ENCODE measurements at regions not wholly inside any gene's neighbourhood (a gene's known extent, or its start where the extent isn't known, plus 50 kb on each side); places are given as distances from the start of the nearest gene placed in this dataset.

- H3K27ac Mint-ChIP-seq: no peak overlapping the region
- H3K4me1 Mint-ChIP-seq: no peaks in the 10 kb centered on the region
- H3K4me3 Mint-ChIP-seq: no peak overlapping the region
- CTCF ChIA-PET: no interaction called here
- H3K36me3 Mint-ChIP-seq: no peaks in the 10 kb centered on the region
- ATAC-seq: no peak
- TF ChIP-seq PREB (CRISPR knock-in tag; IDR thresholded peaks at IDR 0.05; ENCODE audit: borderline replicate concordance) (no peak), ZNF416 (CRISPR knock-in tag; IDR thresholded peaks at IDR 0.05) (no peak), IRF2 (CRISPR knock-in tag; IDR thresholded peaks at IDR 0.05; ENCODE audit: borderline replicate concordance, low read depth) (no peak)
- H3K9me3 Mint-ChIP-seq: no peaks in the 10 kb centered on the region
- no peaks in the 10 kb centered on the region for H3K27me3 Mint-ChIP-seq (ENCODE audit: low read depth)
- no peak for DNase-seq (ENCODE audit: low spot score)
- POLR2A ChIA-PET: no interaction called here
Measured at GRCh38 chr13:60924856-60925255, 490.8 kb downstream of the PCDH20 start.

GRCh38 chr13:60922576-60923231 is 492.9 kb downstream of the PCDH20 start:
- H3K27ac Mint-ChIP-seq: no peak overlapping the region
- no peak for ATAC-seq
- H3K4me1 Mint-ChIP-seq: no peaks in the 10 kb centered on the region
- H3K9me3 Mint-ChIP-seq: no peaks in the 10 kb centered on the region
- TF ChIP-seq ATF1 (CRISPR knock-in tag; IDR thresholded peaks at IDR 0.05) (no peak), RORB (CRISPR knock-in tag; IDR thresholded peaks at IDR 0.05) (no peak), ZNF416 (CRISPR knock-in tag; IDR thresholded peaks at IDR 0.05) (no peak), RELA (CRISPR knock-in tag; IDR thresholded peaks at IDR 0.05; ENCODE audit: borderline replicate concordance) (no peak), ZMAT4 (CRISPR knock-in tag; IDR thresholded peaks at IDR 0.05) (no peak), FOXJ3 (CRISPR knock-in tag; IDR thresholded peaks at IDR 0.05; ENCODE audit: borderline replicate concordance) (no peak), ESRRA (CRISPR knock-in tag; IDR thresholded peaks at IDR 0.05; ENCODE audit: borderline replicate concordance) (no peak), PRRX2 (CRISPR knock-in tag; IDR thresholded peaks at IDR 0.05) (no peak)
- no peak overlapping the region for H3K4me3 Mint-ChIP-seq
- no peaks in the 10 kb centered on the region for H3K36me3 Mint-ChIP-seq
- POLR2A ChIA-PET: no interaction called here
- no peak for DNase-seq (ENCODE audit: low spot score)
- CTCF ChIA-PET: no interaction called here
- H3K27me3 Mint-ChIP-seq (ENCODE audit: low read depth): no peaks in the 10 kb centered on the region

GRCh38 chr13:60893801-60894200 is 496.8 kb downstream of the TDRD3 start:
- ATAC-seq: no peak
- peaks cover 9% of the 10 kb centered on the region for H3K9me3 Mint-ChIP-seq
- POLR2A ChIA-PET: no interaction called here
- no peaks in the 10 kb centered on the region for H3K27me3 Mint-ChIP-seq (ENCODE audit: low read depth)
- DNase-seq (ENCODE audit: low spot score): no peak
- no peak overlapping the region for H3K4me3 Mint-ChIP-seq
- no peak overlapping the region for H3K27ac Mint-ChIP-seq
- H3K36me3 Mint-ChIP-seq: no peaks in the 10 kb centered on the region
- no peak for TF ChIP-seq RELA (CRISPR knock-in tag; IDR thresholded peaks at IDR 0.05; ENCODE audit: borderline replicate concordance)
- TF ChIP-seq ZMAT4 (CRISPR knock-in tag; IDR thresholded peaks at IDR 0.05): no peak
- H3K4me1 Mint-ChIP-seq: peaks cover 14% of the 10 kb centered on the region
- CTCF ChIA-PET: no interaction called here

- peaks cover 3% of the 10 kb centered on the region; the same call in 1 of the 2 replicates for H3K36me3 Mint-ChIP-seq
- 0 out of 2 replicates have a peak, but pooled peaks cover under 1% of the 10 kb centered on the region for H3K27me3 Mint-ChIP-seq (ENCODE audit: low read depth)
- ChIA-PET POLR2A (no interaction called here), CTCF (no interaction called here)
- H3K4me1 Mint-ChIP-seq: 0 out of 2 replicates have a peak, but pooled peaks cover 4% of the 10 kb centered on the region
- no peak overlapping the region for H3K27ac Mint-ChIP-seq
- H3K4me3 Mint-ChIP-seq: no peak overlapping the region
- DNase-seq (ENCODE audit: low spot score) (no peak), ATAC-seq (no peak)
- H3K9me3 Mint-ChIP-seq: peaks cover 16% of the 10 kb centered on the region
- TF ChIP-seq ZNF416 (CRISPR knock-in tag; IDR thresholded peaks at IDR 0.05) (no peak), PRDM15 (CRISPR knock-in tag; IDR thresholded peaks at IDR 0.05) (no peak), RORB (CRISPR knock-in tag; IDR thresholded peaks at IDR 0.05) (no peak), CREB1 (CRISPR knock-in tag; IDR thresholded peaks at IDR 0.05) (no peak), ERG (CRISPR knock-in tag; IDR thresholded peaks at IDR 0.05) (no peak), ZNF671 (CRISPR knock-in tag; IDR thresholded peaks at IDR 0.05) (no peak), NR2C2 (CRISPR knock-in tag; IDR thresholded peaks at IDR 0.05) (no peak), AR (CRISPR knock-in tag; IDR thresholded peaks at IDR 0.05) (no peak), NR3C1 (CRISPR knock-in tag; conservative IDR thresholded peaks at IDR 0.05; ENCODE audit: low read depth) (no peak)
Measured at GRCh38 chr13:60887711-60888110, 490.7 kb downstream of the TDRD3 start.

Data from WTC11 (cell line).